ENCODE measurements at regions not wholly inside any gene's neighbourhood (a gene's known extent, or its start where the extent isn't known, plus 50 kb on each side); places are given as distances from the start of the nearest gene placed in this dataset.

DNA sequence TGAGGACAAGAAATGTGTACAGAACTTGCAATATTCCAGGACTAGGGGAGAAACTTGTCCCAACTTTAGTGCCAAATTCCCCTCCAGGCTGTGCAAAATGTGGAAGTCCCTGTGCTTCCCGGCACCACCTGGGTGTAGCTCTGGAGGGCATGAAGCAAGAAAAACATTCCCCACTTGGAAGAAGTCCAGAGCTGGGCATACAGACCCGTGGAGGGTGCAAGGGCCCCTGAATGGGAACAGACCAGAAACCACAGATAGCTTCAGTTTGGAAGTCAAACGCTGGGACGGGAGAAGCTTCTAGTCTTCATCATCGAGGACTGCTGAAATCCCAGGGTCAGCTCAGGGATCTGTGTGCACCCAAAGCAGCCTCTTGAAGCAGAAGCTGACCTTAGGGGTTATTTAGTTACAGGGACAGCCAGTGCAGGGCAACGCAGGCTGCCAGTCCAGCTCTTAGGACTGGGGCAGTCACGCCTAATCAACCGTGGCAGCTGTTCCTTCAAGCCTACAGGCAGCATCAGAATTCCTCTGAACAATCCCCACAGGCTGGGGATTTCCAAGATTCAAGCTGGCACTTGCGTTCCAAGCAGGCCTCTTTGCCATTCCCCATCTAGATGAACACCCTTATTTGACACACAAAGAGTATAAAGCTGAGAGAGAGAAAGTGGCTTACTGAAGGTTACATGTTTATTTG, 269.4 kb downstream of the LOXHD1 start:
- TF ChIP-seq, protein P1, sequence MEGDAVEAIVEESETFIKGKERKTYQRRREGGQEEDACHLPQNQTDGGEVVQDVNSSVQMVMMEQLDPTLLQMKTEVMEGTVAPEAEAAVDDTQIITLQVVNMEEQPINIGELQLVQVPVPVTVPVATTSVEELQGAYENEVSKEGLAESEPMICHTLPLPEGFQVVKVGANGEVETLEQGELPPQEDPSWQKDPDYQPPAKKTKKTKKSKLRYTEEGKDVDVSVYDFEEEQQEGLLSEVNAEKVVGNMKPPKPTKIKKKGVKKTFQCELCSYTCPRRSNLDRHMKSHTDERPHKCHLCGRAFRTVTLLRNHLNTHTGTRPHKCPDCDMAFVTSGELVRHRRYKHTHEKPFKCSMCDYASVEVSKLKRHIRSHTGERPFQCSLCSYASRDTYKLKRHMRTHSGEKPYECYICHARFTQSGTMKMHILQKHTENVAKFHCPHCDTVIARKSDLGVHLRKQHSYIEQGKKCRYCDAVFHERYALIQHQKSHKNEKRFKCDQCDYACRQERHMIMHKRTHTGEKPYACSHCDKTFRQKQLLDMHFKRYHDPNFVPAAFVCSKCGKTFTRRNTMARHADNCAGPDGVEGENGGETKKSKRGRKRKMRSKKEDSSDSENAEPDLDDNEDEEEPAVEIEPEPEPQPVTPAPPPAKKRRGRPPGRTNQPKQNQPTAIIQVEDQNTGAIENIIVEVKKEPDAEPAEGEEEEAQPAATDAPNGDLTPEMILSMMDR (IDR thresholded peaks at IDR 0.05; ENCODE audit: unreplicated experiment), result no peak
- Mint-ChIP-seq H3K27me3 (ENCODE audit: low read depth) (no peaks in the 10 kb centered on the region), H3K36me3 (no peaks in the 10 kb centered on the region), H3K27ac (no peak overlapping the region), H3K4me3 (no peak overlapping the region), H3K9me3 (no peaks in the 10 kb centered on the region), H3K4me1 (peaks cover 15% of the 10 kb centered on the region)
- DNase-seq (ENCODE audit: low spot score in 2 of 2, unreplicated experiment in 2 of 2), result no peak

DNA sequence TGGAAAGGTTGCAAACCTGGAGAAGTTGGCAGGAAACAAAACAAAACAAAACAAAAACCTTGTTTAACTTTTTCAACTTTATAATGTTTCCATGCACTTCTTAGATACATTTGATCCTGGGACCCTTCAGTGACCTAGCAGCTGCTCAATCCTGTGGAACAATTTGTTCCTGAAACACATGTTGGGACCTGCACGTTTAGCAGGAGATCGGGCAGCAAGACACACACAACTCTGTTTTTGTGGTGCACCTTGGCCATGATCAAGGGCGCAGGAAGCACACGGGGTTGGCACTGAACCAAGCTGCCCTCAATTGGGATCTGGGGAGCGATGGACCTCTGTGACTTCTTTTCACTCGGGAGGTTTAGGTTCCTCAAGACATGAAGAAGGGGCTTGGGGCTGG, 268.7 kb downstream of the LOXHD1 start:
- H3K9me3 Mint-ChIP-seq, result no peaks in the 10 kb centered on the region
- peaks cover 15% of the 10 kb centered on the region for H3K4me1 Mint-ChIP-seq
- TF ChIP-seq, protein P1 (IDR thresholded peaks at IDR 0.05; ENCODE audit: unreplicated experiment), result no peak
- H3K27ac Mint-ChIP-seq, result no peak overlapping the region
- no peak overlapping the region for H3K4me3 Mint-ChIP-seq
- no peaks in the 10 kb centered on the region for H3K36me3 Mint-ChIP-seq
- no peaks in the 10 kb centered on the region for H3K27me3 Mint-ChIP-seq (ENCODE audit: low read depth)
- no peak for DNase-seq (ENCODE audit: low spot score in 2 of 2, unreplicated experiment in 2 of 2)

DNA sequence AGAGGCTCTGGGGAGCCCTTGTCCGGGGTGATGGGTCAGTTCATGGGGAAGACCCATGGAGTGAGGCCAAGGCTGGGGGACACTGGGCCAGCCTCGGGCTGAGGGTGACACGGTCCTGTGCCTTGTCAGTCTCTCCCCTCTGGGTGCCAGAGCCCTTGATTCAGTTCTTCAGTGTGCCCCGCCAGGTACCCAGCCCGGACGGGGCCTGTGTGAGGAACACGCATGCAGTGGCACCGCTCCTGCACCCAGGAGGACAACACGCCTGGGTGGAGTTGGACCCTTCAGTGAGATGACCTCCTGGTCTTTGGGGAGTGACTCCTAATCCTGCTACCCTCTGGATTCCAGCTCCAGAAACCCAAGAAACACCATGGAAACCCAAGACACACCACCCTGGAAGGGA, 264.4 kb downstream of the LOXHD1 start:
- no peaks in the 10 kb centered on the region for H3K36me3 Mint-ChIP-seq
- H3K9me3 Mint-ChIP-seq, result no peaks in the 10 kb centered on the region
- H3K4me1 Mint-ChIP-seq, result peaks cover 8% of the 10 kb centered on the region
- DNase-seq (ENCODE audit: low spot score in 2 of 2, unreplicated experiment in 2 of 2), result no peak
- H3K4me3 Mint-ChIP-seq, result no peak overlapping the region
- no peak overlapping the region for H3K27ac Mint-ChIP-seq
- TF ChIP-seq, protein P1 (IDR thresholded peaks at IDR 0.05; ENCODE audit: unreplicated experiment), result no peak
- no peaks in the 10 kb centered on the region for H3K27me3 Mint-ChIP-seq (ENCODE audit: low read depth)

DNA sequence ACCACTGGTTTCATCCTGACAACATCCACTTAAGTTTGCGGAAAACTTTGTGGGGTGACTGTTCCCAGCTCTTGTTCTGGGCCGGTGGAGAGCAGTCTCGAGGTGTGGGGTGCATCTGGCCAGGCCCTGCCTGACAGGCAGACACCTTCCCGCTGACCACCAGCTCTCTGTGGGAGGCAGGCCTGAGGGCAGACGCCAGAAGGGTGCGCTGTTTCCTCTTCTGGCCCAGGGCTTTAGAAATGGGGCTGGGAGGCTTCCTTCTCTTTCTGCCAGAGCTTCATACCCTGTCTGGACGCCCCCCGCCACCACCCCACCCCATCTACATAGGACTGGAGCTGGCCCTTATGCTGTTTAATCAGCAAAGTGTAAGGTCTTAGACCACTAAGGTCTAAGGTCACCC, 263.8 kb downstream of the LOXHD1 start:
- Mint-ChIP-seq H3K36me3 (no peaks in the 10 kb centered on the region), H3K9me3 (no peaks in the 10 kb centered on the region), H3K4me3 (no peak overlapping the region), H3K27ac (no peak overlapping the region), H3K27me3 (ENCODE audit: low read depth) (no peaks in the 10 kb centered on the region), H3K4me1 (peaks cover 4% of the 10 kb centered on the region)
- no peak for DNase-seq (ENCODE audit: low spot score in 2 of 2, unreplicated experiment in 2 of 2)
- TF ChIP-seq, protein P1 (IDR thresholded peaks at IDR 0.05; ENCODE audit: unreplicated experiment), result no peak

- Mint-ChIP-seq H3K4me1 (no peaks in the 10 kb centered on the region), H3K9me3 (no peaks in the 10 kb centered on the region), H3K27me3 (ENCODE audit: low read depth) (no peaks in the 10 kb centered on the region), H3K27ac (no peak overlapping the region), H3K36me3 (no peaks in the 10 kb centered on the region), H3K4me3 (no peak overlapping the region)
- no peak for DNase-seq (ENCODE audit: low spot score in 2 of 2, unreplicated experiment in 2 of 2)
- TF ChIP-seq, protein P1 (IDR thresholded peaks at IDR 0.05; ENCODE audit: unreplicated experiment), result no peak
These were observed 263.1 kb downstream of the LOXHD1 start for GRCh38 chr18:46393961-46394360.

GRCh38 chr18:46395795-46396194, 261.2 kb downstream of the LOXHD1 start:
- DNase-seq (ENCODE audit: low spot score in 2 of 2, unreplicated experiment in 2 of 2), result no peak
- H3K27ac Mint-ChIP-seq, result no peak overlapping the region
- no peaks in the 10 kb centered on the region for H3K4me1 Mint-ChIP-seq
- H3K9me3 Mint-ChIP-seq, result no peaks in the 10 kb centered on the region
- TF ChIP-seq, protein P1 (IDR thresholded peaks at IDR 0.05; ENCODE audit: unreplicated experiment), result no peak
- no peak overlapping the region for H3K4me3 Mint-ChIP-seq
- no peaks in the 10 kb centered on the region for H3K36me3 Mint-ChIP-seq
- no peaks in the 10 kb centered on the region for H3K27me3 Mint-ChIP-seq (ENCODE audit: low read depth)
